ENCODE measurements at regions not wholly inside any gene's neighbourhood (a gene's known extent, or its start where the extent isn't known, plus 50 kb on each side); places are given as distances from the start of the nearest gene placed in this dataset.

- H3K27me3 ChIP-seq (ENCODE audit: control insufficient read depth, insufficient read depth, low read length) = no peaks in the 10 kb centered on the region
- TF ChIP-seq, protein P1, sequence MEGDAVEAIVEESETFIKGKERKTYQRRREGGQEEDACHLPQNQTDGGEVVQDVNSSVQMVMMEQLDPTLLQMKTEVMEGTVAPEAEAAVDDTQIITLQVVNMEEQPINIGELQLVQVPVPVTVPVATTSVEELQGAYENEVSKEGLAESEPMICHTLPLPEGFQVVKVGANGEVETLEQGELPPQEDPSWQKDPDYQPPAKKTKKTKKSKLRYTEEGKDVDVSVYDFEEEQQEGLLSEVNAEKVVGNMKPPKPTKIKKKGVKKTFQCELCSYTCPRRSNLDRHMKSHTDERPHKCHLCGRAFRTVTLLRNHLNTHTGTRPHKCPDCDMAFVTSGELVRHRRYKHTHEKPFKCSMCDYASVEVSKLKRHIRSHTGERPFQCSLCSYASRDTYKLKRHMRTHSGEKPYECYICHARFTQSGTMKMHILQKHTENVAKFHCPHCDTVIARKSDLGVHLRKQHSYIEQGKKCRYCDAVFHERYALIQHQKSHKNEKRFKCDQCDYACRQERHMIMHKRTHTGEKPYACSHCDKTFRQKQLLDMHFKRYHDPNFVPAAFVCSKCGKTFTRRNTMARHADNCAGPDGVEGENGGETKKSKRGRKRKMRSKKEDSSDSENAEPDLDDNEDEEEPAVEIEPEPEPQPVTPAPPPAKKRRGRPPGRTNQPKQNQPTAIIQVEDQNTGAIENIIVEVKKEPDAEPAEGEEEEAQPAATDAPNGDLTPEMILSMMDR (IDR thresholded peaks at IDR 0.05; ENCODE audit: low read depth, low read length) = no peak
- H3K9me3 ChIP-seq (ENCODE audit: control insufficient read depth, insufficient read depth, low read length) = no peaks in the 10 kb centered on the region
- ChIA-PET CTCF (interaction anchor here (0.9 to 1.8 kb wide), 2 partner anchors 30 to 286 kb away, joined by 3 to 4 read pairs; no protein-coding TSS in a partner anchor), POLR2A (no interaction called here)
- no peak overlapping the region for H3K4me3 ChIP-seq (ENCODE audit: low read depth, low read length)
- no peak for DNase-seq (ENCODE audit: low read depth, low spot score)
- H3K27ac ChIP-seq (ENCODE audit: low read depth, low read length) = no peak overlapping the region
Observed at GRCh38 chr6:12575961-12576360, 140.6 kb upstream of the PHACTR1 start.

DNA sequence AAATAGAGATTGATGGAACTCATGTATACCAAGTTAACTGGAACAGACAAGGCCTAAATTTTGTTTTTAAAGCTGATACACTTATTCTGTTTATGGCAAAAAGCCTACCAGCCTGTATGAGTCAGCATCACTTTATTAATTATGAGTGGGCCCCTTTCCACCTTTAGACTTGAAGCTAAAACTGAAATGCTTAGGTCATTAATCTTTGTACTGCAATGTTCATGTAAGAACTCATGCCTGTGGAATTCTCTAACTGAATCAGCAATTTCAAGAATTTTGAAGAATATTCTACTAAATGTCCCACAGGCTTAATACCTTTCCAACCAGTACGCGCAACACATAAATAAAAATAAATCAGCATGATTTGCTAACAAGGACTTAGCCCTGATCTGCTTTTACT is 140.2 kb upstream of the PHACTR1 start:
- H3K9me3 ChIP-seq (ENCODE audit: control insufficient read depth, insufficient read depth, low read length) = no peaks in the 10 kb centered on the region
- no peak for DNase-seq (ENCODE audit: low read depth, low spot score)
- ChIA-PET CTCF (interaction anchor here (0.9 to 1.8 kb wide), 2 partner anchors 29 to 287 kb away, joined by 3 to 4 read pairs; no protein-coding TSS in a partner anchor), POLR2A (no interaction called here)
- TF ChIP-seq, protein P1 (IDR thresholded peaks at IDR 0.05; ENCODE audit: low read depth, low read length) = no peak
- H3K27ac ChIP-seq (ENCODE audit: low read depth, low read length) = no peak overlapping the region
- H3K4me3 ChIP-seq (ENCODE audit: low read depth, low read length) = no peak overlapping the region
- H3K27me3 ChIP-seq (ENCODE audit: control insufficient read depth, insufficient read depth, low read length) = no peaks in the 10 kb centered on the region

DNA sequence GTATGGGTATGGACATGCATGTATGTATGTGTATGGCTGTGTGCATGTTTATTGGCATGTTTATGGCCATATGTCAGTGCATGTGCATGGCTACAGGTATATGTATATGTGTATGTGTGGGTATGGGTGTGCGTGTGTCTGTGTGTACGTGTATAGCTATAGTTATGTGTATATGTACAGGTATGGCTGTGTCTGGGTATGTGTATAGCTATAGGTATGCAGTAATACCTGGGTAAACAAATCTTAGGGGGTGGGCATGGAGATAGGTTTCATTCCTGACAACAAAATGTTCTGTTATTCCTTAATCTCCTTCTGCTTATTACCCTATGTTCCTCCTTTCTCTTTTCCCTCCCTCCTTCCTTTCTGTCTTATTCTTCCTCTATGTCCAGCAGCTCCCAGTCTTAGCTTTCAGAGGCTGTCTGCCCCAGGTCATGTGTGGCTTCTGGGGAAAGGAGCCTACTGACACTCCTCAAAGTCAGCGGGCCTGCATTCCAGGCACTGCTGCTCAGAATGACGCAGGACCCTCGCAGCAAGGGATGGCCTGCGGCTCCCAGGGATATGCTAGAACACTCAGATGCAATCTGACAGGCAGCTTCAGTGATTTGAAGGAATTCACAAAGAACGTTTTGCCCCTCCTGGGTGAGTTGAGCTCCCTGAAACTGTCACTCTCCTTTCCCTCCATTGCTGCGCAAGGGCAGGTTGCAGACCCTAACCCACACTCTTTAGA is 139.3 kb upstream of the PHACTR1 start:
- Histone ChIP-seq H3K9me3 (ENCODE audit: control insufficient read depth, insufficient read depth, low read length) (no peaks in the 10 kb centered on the region), H3K27me3 (ENCODE audit: control insufficient read depth, insufficient read depth, low read length) (no peaks in the 10 kb centered on the region), H3K4me3 (ENCODE audit: low read depth, low read length) (no peak overlapping the region), H3K27ac (ENCODE audit: low read depth, low read length) (no peak overlapping the region)
- DNase-seq (ENCODE audit: low read depth, low spot score) = no peak
- ChIA-PET CTCF (interaction anchor here (0.8 to 1.8 kb wide), 2 partner anchors 26 to 29 kb away, joined by 3 to 4 read pairs; no protein-coding TSS in a partner anchor), POLR2A (interaction anchor here (0.6 kb wide), 1 partner anchor 14 kb away, joined by 6 read pairs; no protein-coding TSS in a partner anchor)
- TF ChIP-seq, protein P1 (IDR thresholded peaks at IDR 0.05; ENCODE audit: low read depth, low read length) = no peak

- no peak overlapping the region for H3K27ac ChIP-seq (ENCODE audit: low read depth, low read length)
- no peaks in the 10 kb centered on the region for H3K27me3 ChIP-seq (ENCODE audit: control insufficient read depth, insufficient read depth, low read length)
- no peak for DNase-seq (ENCODE audit: low read depth, low spot score)
- H3K9me3 ChIP-seq (ENCODE audit: control insufficient read depth, insufficient read depth, low read length) = no peaks in the 10 kb centered on the region
- H3K4me3 ChIP-seq (ENCODE audit: low read depth, low read length) = no peak overlapping the region
- ChIA-PET CTCF (no interaction called here), POLR2A (interaction anchor here (0.6 kb wide), 1 partner anchor 14 kb away, joined by 6 read pairs; no protein-coding TSS in a partner anchor)
- TF ChIP-seq, protein P1 (IDR thresholded peaks at IDR 0.05; ENCODE audit: low read depth, low read length) = no peak
Observed at GRCh38 chr6:12578097-12578496, 138.5 kb upstream of the PHACTR1 start.

GRCh38 chr6:12578751-12579150 is 137.8 kb upstream of the PHACTR1 start:
- Histone ChIP-seq H3K27ac (ENCODE audit: low read depth, low read length) (no peak overlapping the region), H3K9me3 (ENCODE audit: control insufficient read depth, insufficient read depth, low read length) (no peaks in the 10 kb centered on the region; the same call in 1 of the 2 replicates), H3K4me3 (ENCODE audit: low read depth, low read length) (no peak overlapping the region), H3K27me3 (ENCODE audit: control insufficient read depth, insufficient read depth, low read length) (no peaks in the 10 kb centered on the region)
- ChIA-PET POLR2A (no interaction called here), CTCF (interaction anchor here (1.0 kb wide), 1 partner anchor 983 kb away, joined by 3 read pairs; no protein-coding TSS in a partner anchor)
- DNase-seq (ENCODE audit: low read depth, low spot score) = no peak
- TF ChIP-seq, protein P1 (IDR thresholded peaks at IDR 0.05; ENCODE audit: low read depth, low read length) = no peak

Measured in AG04450 (cell line).